Endometrium (tissue), 2 donors: ENCODE measurements at regions not wholly inside any gene's neighbourhood (a gene's known extent, or its start where the extent isn't known, plus 50 kb on each side); places are given as distances from the start of the nearest gene placed in this dataset.
A peak's percentile ranks its signal among the peaks of the same experiment; 100 is the strongest.
"Not testable (repeated sequence)": the region's sequence is repeated elsewhere in the genome, so short reads cannot be mapped to it uniquely, and the experiment has no call there.

ENCODE experiments used
- FAIRE-seq: peaks from 2 replicates; lab custom pipeline; 2012; peaks lifted over from hg19 to GRCh38; lab: Jason Lieb, UNC
- donor health status: control.
- donor health status: control.

- not testable (repeated sequence) for FAIRE-seq
These were observed 227.1 kb downstream of the KCTD12 start for GRCh38 chr13:76659074-76659473.

GRCh38 chr13:76656500-76656899, 229.7 kb downstream of the KCTD12 start:
- no peak for FAIRE-seq

GRCh38 chr13:76656056-76656455, 230.1 kb downstream of the KCTD12 start:
- FAIRE-seq: no peak

- FAIRE-seq: no peak
These were observed 231.9 kb downstream of the KCTD12 start for GRCh38 chr13:76654263-76654662.

- FAIRE-seq: no peak
These were observed 234.9 kb downstream of the KCTD12 start for GRCh38 chr13:76651286-76651685.

- FAIRE-seq: no peak
These were observed 238.7 kb downstream of the KCTD12 start for GRCh38 chr13:76647550-76647949.

GRCh38 chr13:76646946-76647345, 239.3 kb downstream of the KCTD12 start:
- no peak for FAIRE-seq

- FAIRE-seq: no peak
These were observed 240.6 kb downstream of the KCTD12 start for GRCh38 chr13:76645632-76646031.

GRCh38 chr13:76644906-76645305, 241.3 kb downstream of the KCTD12 start:
- no peak for FAIRE-seq

GRCh38 chr13:76643596-76643995, 242.6 kb downstream of the KCTD12 start:
- no peak for FAIRE-seq

GRCh38 chr13:76641056-76641455, 245.1 kb downstream of the KCTD12 start:
- FAIRE-seq: peak; percentile 95

GRCh38 chr13:76638882-76639281, 247.3 kb downstream of the KCTD12 start:
- FAIRE-seq: no peak

- FAIRE-seq: no peak
These were observed 248.0 kb downstream of the KCTD12 start for GRCh38 chr13:76638181-76638580.

- FAIRE-seq: peak; percentile 99
These were observed 248.5 kb downstream of the KCTD12 start for GRCh38 chr13:76637641-76638141.

GRCh38 chr13:76636829-76637228, 249.4 kb downstream of the KCTD12 start:
- FAIRE-seq: no peak

- FAIRE-seq: peak; percentile 85
These were observed 250.7 kb downstream of the KCTD12 start for GRCh38 chr13:76635232-76636230.

GRCh38 chr13:76634431-76635191, 251.6 kb downstream of the KCTD12 start:
- FAIRE-seq: no peak

- no peak for FAIRE-seq
These were observed 253.7 kb downstream of the KCTD12 start for GRCh38 chr13:76632401-76633044.

- FAIRE-seq: no peak
These were observed 255.5 kb downstream of the KCTD12 start for GRCh38 chr13:76630629-76631230.

- peak; percentile 90 for FAIRE-seq
These were observed 263.7 kb downstream of the KCTD12 start for GRCh38 chr13:76622315-76623040.

- FAIRE-seq: no peak
These were observed 264.5 kb downstream of the KCTD12 start for GRCh38 chr13:76621705-76622104.
